ENCODE measurements at regions not wholly inside any gene's neighbourhood (a gene's known extent, or its start where the extent isn't known, plus 50 kb on each side); places are given as distances from the start of the nearest gene placed in this dataset.

DNA sequence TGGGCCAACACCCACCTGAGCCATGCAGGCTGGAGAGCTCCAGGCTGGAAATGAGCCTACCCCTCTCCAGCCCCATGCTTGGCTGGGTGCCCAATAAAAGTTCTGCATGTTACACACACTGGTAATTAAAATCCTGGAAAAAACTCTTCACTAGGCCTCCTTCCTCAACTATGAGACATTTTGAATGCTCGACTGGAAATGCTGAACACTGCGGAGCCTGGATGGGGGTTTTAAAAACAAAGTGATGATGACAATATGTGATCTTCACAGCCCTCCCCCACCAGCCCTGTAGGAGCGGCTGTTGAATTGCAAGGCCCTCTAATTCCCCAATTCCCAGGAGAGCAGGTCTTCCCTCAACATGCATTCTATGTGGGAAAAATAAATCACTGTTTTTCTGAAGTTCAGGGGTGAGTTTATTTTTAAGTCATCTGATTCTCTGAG, 179.2 kb downstream of the TTC32 start:
- TF ChIP-seq YY1 (IDR thresholded peaks at IDR 0.05; ENCODE audit: insufficient read depth, insufficient read length) (no peak), ZNF274 (IDR thresholded peaks at IDR 0.05; ENCODE audit: low read depth, low read length) (no peak)
